ENCODE measurements at regions not wholly inside any gene's neighbourhood (a gene's known extent, or its start where the extent isn't known, plus 50 kb on each side); places are given as distances from the start of the nearest gene placed in this dataset.

GRCh38 chr1:78263459-78263858, 217.7 kb downstream of the GIPC2 start:
- TF ChIP-seq SUZ12 (IDR thresholded peaks at IDR 0.05; ENCODE audit: extremely low read depth, insufficient read depth, insufficient read length) (no peak), YY1 (IDR thresholded peaks at IDR 0.05; ENCODE audit: insufficient read depth, insufficient read length) (no peak)
